GM12872 (cell line): ENCODE measurements at regions not wholly inside any gene's neighbourhood (a gene's known extent, or its start where the extent isn't known, plus 50 kb on each side); places are given as distances from the start of the nearest gene placed in this dataset.

Experiments
- CTCF ChIP-seq: IDR thresholded peaks from 3 replicates; pipeline ENCODE4 v1.5.1; 2011; ENCODE audit warnings: low read depth, mild to moderate bottlenecking, low read length, moderate library complexity; ENCODE audit not compliant: insufficient read depth

DNA sequence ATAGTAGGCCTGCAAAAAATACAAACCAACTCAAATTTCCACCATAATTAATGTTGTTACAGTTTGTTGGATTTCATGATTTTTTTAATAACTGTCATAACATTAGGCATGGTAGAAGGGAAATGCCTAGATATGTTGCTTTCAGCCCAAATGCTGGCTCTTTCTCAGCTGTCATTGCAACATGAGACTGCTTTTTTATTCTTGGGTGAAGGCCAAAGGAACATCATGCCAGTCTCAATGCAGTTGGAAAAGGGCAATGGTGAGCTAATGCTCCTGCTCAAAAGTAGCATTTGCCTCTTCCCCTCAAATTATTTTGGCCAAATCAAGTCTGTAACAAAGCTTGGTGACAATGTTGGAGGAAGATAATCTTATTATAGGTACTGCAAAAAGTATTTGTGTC, 877.7 kb upstream of the PRMT6 start:
- TF ChIP-seq CTCF, result no peak

DNA sequence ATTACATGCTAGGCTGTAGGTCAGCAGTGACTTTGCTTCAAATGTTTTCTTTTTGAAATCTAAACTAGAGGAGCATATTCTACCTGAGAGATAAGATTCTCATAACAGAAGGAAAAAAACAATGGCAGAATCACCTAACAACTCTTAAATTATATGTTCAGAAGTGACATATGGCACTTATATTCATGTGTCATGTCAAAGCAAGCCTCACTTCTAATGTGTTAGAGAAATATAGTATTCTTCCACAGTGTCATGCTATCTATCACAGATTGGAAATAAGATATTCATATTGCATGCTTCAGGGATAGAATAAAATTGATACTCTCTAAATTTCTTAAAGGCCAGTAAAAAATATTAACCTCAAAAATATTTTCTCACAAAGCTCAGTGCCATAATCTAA, 874.6 kb upstream of the PRMT6 start:
- no peak for TF ChIP-seq CTCF

GRCh38 chr1:106185089-106185488, 871.4 kb upstream of the PRMT6 start:
- TF ChIP-seq CTCF, result no peak

DNA sequence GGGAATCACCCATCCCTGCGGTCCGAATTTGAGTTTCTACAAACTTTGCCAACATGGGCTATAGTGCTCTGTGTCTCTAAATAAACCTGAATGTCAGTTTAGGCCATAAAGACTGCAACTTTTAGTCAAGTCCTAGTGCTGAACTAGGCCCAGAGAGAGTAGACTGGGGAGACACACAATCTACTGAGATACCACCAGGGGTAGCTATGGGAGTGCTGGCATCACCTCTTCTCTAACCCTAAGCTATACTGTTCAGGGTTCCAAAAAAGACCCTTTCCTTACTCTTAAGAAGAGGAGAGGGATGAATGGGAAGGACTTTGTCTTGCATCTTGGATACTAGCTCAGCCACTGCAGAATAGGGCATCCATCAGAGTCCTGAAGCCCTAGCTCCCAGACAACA, 866.7 kb upstream of the PRMT6 start:
- no peak for TF ChIP-seq CTCF

- TF ChIP-seq CTCF, result no peak
These were observed 862.3 kb upstream of the PRMT6 start for GRCh38 chr1:106194206-106194605.

GRCh38 chr1:106200711-106201110, 855.8 kb upstream of the PRMT6 start:
- no peak for TF ChIP-seq CTCF

- TF ChIP-seq CTCF, result no peak
These were observed 849.3 kb upstream of the PRMT6 start for GRCh38 chr1:106207185-106207584.

DNA sequence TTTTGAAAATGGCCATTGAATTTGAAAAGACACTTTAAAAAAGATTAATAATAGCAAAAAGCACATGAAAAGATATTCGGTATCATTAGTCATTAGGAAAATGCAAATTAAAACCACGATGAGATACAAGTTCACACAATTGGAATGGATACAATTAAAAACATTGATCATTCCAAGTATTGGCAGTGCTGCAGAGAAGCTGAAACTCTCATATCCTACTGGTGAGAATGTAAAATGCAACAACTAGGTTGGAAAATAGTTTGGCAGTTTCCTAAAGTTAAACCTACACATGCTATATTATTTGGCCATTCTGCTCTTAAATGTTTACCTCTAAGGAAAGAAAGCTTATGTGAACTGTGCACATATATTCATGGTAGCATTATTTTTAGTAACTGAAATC, 838.7 kb upstream of the PRMT6 start:
- TF ChIP-seq CTCF, result no peak
